ENCODE measurements at regions not wholly inside any gene's neighbourhood (a gene's known extent, or its start where the extent isn't known, plus 50 kb on each side); places are given as distances from the start of the nearest gene placed in this dataset.

DNA sequence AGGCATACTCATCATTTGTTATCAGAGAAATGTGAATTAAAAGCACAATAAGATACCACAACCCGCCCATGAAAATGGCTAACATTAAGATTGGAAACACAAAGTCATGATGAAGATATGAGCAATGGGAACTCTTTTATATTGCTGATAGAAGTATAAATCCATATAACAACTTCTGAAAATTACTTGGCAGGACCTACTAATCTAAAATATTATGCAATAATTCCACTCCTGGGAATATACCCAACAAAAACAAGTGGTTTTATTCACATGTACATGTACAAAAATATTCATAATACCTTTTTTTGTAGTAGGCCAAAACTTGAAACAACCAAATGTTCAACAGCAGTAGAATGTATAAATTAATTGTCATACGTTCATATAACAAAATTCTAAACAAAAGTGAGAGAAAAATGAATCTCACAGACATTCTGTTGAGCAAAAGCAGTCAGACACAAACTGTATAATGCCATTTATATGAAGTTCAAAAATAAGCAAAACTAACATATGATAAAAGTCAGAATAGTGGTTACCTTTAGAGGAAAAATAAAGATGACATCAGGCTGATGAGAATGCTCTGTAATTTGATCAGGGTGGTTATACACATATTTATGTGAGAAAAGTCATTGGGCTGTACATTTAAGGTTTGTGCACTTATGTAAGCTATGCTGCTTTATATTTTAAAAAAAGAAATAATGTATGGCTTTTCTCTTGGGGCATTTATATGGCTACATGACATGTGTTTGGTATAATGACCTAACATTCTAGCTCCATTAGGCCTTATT, 309.2 kb upstream of the KITLG start:
- TF ChIP-seq, protein P1, sequence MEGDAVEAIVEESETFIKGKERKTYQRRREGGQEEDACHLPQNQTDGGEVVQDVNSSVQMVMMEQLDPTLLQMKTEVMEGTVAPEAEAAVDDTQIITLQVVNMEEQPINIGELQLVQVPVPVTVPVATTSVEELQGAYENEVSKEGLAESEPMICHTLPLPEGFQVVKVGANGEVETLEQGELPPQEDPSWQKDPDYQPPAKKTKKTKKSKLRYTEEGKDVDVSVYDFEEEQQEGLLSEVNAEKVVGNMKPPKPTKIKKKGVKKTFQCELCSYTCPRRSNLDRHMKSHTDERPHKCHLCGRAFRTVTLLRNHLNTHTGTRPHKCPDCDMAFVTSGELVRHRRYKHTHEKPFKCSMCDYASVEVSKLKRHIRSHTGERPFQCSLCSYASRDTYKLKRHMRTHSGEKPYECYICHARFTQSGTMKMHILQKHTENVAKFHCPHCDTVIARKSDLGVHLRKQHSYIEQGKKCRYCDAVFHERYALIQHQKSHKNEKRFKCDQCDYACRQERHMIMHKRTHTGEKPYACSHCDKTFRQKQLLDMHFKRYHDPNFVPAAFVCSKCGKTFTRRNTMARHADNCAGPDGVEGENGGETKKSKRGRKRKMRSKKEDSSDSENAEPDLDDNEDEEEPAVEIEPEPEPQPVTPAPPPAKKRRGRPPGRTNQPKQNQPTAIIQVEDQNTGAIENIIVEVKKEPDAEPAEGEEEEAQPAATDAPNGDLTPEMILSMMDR (conservative IDR thresholded peaks at IDR 0.05; ENCODE audit: low read depth, low read length), result no peak
- no peak for TF ChIP-seq EZH2 (IDR thresholded peaks at IDR 0.05; ENCODE audit: low read length, unreplicated experiment)
- TF ChIP-seq EZH2phosphoT487 (IDR thresholded peaks at IDR 0.05; ENCODE audit: borderline replicate concordance, low read length), result no peak
